Sciatic nerve (tissue), 2 donors: ENCODE measurements at regions not wholly inside any gene's neighbourhood (a gene's known extent, or its start where the extent isn't known, plus 50 kb on each side); places are given as distances from the start of the nearest gene placed in this dataset.

Experiments
- ATAC-seq: fragments of 200-7000 bp; cut with Tn5 transposase; one replicate; pipeline ENCODE4 v1.9.1; 2020; ENCODE audit warnings: mild to moderate bottlenecking, moderate library complexity
- DNase-seq: peaks from one replicate; pipeline ENCODE4 v3.0.0-alpha.2; 2020; ENCODE audit warnings: low spot score
- intact Hi-C: fragments of 100-400 bp; cut with DNase I; formaldehyde crosslinking; loops from one replicate; pipeline ENCODE4 v1.14.2; 2022
- donor health status: DM: no; HTN: no; CAD: no.
- donor health status: DM: no; HTN: no; CAD: no.

GRCh38 chr1:164910671-164911070, 351.7 kb downstream of the PBX1 start:
- DNase-seq = no peak
- no peak for ATAC-seq
- intact Hi-C loops = no loop called here

- intact Hi-C loops = no loop called here
- no peak for ATAC-seq
Measured at GRCh38 chr1:164907666-164908065, 348.7 kb downstream of the PBX1 start.

DNA sequence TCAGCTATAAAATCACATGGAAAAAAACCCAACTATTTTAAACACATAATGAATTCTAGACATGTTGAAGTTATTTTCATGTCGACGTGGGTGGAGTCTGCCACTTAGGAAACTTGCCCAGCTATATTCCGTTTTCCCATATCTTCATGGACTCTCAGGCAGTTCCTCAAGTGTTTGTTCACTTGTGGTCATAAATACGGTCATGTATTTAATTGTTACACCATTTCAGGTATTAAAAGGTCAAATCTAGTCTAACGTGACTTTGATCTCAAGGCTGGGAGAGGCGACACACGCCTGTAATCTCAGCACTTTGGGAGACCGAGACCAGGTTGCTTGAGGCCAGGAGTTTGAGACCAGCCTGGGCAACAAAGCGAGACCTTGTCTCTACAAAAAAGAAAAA, 346.9 kb downstream of the PBX1 start:
- intact Hi-C loops = no loop called here
- ATAC-seq (no peak), DNase-seq (no peak)

More at GRCh38 chr1:164907666-164908065, 348.7 kb downstream of the PBX1 start:
- no peak for DNase-seq

- no peak for ATAC-seq
- intact Hi-C loops = no loop called here
- no peak for DNase-seq
Measured at GRCh38 chr1:164902491-164902890, 343.5 kb downstream of the PBX1 start.
